ENCODE measurements at regions not wholly inside any gene's neighbourhood (a gene's known extent, or its start where the extent isn't known, plus 50 kb on each side); places are given as distances from the start of the nearest gene placed in this dataset.

GRCh38 chr13:91101381-91101780, 246.1 kb upstream of the MIR17HG start:
- no peak for DNase-seq

GRCh38 chr13:91105270-91105669, 242.2 kb upstream of the MIR17HG start:
- DNase-seq, result no peak

GRCh38 chr13:91106565-91106964, 240.9 kb upstream of the MIR17HG start:
- DNase-seq, result no peak

GRCh38 chr13:91108315-91108714, 239.2 kb upstream of the MIR17HG start:
- no peak for DNase-seq

GRCh38 chr13:91111476-91112200, 235.8 kb upstream of the MIR17HG start:
- DNase-seq, result no peak

GRCh38 chr13:91112201-91112923, 235.1 kb upstream of the MIR17HG start:
- DNase-seq, result no peak

- DNase-seq, result no peak
Measured at GRCh38 chr13:91112924-91113277, 234.6 kb upstream of the MIR17HG start.

- DNase-seq, result no peak
Measured at GRCh38 chr13:91115776-91116175, 231.7 kb upstream of the MIR17HG start.

- no peak for DNase-seq
Measured at GRCh38 chr13:91117351-91117750, 230.1 kb upstream of the MIR17HG start.

GRCh38 chr13:91119643-91120042, 227.8 kb upstream of the MIR17HG start:
- no peak for DNase-seq

- no peak for DNase-seq
Measured at GRCh38 chr13:91122766-91123165, 224.7 kb upstream of the MIR17HG start.

- DNase-seq, result no peak
Measured at GRCh38 chr13:91123456-91124127, 223.9 kb upstream of the MIR17HG start.

- DNase-seq, result no peak
Measured at GRCh38 chr13:91126806-91127205, 220.7 kb upstream of the MIR17HG start.

GRCh38 chr13:91127995-91128394, 219.5 kb upstream of the MIR17HG start:
- no peak for DNase-seq

- no peak for DNase-seq
Measured at GRCh38 chr13:91132381-91132780, 215.1 kb upstream of the MIR17HG start.

- DNase-seq, result no peak
Measured at GRCh38 chr13:91132786-91133185, 214.7 kb upstream of the MIR17HG start.

GRCh38 chr13:91133941-91134802, 213.3 kb upstream of the MIR17HG start:
- DNase-seq, result peak; percentile 11

- DNase-seq, result no peak
Measured at GRCh38 chr13:91134803-91135184, 212.7 kb upstream of the MIR17HG start.

GRCh38 chr13:91135376-91135775, 212.1 kb upstream of the MIR17HG start:
- DNase-seq, result no peak

- no peak for DNase-seq
Measured at GRCh38 chr13:91135968-91136367, 211.5 kb upstream of the MIR17HG start.

- no peak for DNase-seq
Measured at GRCh38 chr13:91136806-91137205, 210.7 kb upstream of the MIR17HG start.

- DNase-seq, result no peak
Measured at GRCh38 chr13:91139232-91139631, 208.3 kb upstream of the MIR17HG start.

- DNase-seq, result no peak
Measured at GRCh38 chr13:91141543-91142061, 205.9 kb upstream of the MIR17HG start.

Measured in DMS79 (cell line).